PC-9 (cell line): ENCODE measurements at regions not wholly inside any gene's neighbourhood (a gene's known extent, or its start where the extent isn't known, plus 50 kb on each side); places are given as distances from the start of the nearest gene placed in this dataset.

Source experiments
- BruUV-seq: library from RNA; stranded (reverse); fragments of 400-500 nt; replicated peaks from 2 replicates; lab custom pipeline; 2021; lab: Mats Ljungman, UMichigan
- CTCF ChIA-PET: fragments of 300-600 bp; sonication (Branson Sonifier 250); formaldehyde crosslinking; loops from one replicate; lab custom pipeline; 2022; ENCODE audit warnings: antibody characterized with exemption; lab: Charles Lee
- POLR2A ChIA-PET: fragments of 300-600 bp; sonication (Branson Sonifier 250); formaldehyde crosslinking; loops from one replicate; lab custom pipeline; 2022; ENCODE audit warnings: antibody characterized with exemption; ENCODE audit not compliant: unreplicated experiment; lab: Charles Lee
- DNase-seq, 2 experiments: peaks; one replicate each; pipeline versions ENCODE4 v3.0.0 to v3.0.0-alpha.2; 2015 to 2022; ENCODE audit warnings: mixed read lengths in 1 of 2
- H2AFZ ChIP-seq: fragments of 200-600 bp; sonication (generic); 2 replicates; pipeline ENCODE4 v1.8.1; 2017; ENCODE audit warnings: antibody characterized with exemption
- H3F3A ChIP-seq: fragments of 200-600 bp; sonication (generic); 2 replicates; pipeline ENCODE4 v1.8.1; 2017; ENCODE audit warnings: antibody characterized with exemption, mild to moderate bottlenecking, low read depth; ENCODE audit not compliant: insufficient read depth
- H3K27ac ChIP-seq: fragments of 200-600 bp; sonication (generic); 2 replicates; pipeline ENCODE4 v1.6.1; 2016; ENCODE audit warnings: mixed run types
- H3K27me3 ChIP-seq: fragments of 200-600 bp; sonication (generic); 2 replicates; pipeline ENCODE4 v1.6.1; 2016; ENCODE audit warnings: low read depth, mixed run types; ENCODE audit not compliant: insufficient read depth
- H3K36me3 ChIP-seq: fragments of 200-600 bp; sonication (generic); 2 replicates; pipeline ENCODE4 v1.6.1; 2016; ENCODE audit warnings: low read depth, mixed run types
- H3K4me1 ChIP-seq: fragments of 200-600 bp; sonication (generic); replicated peaks from 2 replicates; pipeline ENCODE4 v1.6.1; 2016; ENCODE audit warnings: mixed run types; ENCODE audit not compliant: insufficient read depth
- H3K4me2 ChIP-seq: fragments of 200-600 bp; sonication (generic); 2 replicates; pipeline ENCODE4 v1.6.1; 2017; ENCODE audit warnings: mixed run types
- H3K4me3 ChIP-seq: fragments of 200-600 bp; sonication (generic); 2 replicates; pipeline ENCODE4 v1.6.1; 2016; ENCODE audit warnings: mixed run types
- H3K79me2 ChIP-seq: fragments of 200-600 bp; sonication (generic); 2 replicates; pipeline ENCODE4 v1.6.1; 2017; ENCODE audit warnings: low read depth, mixed run types
- H3K9me2 ChIP-seq: fragments of 200-600 bp; sonication (generic); 2 replicates; pipeline ENCODE4 v1.8.1; 2017; ENCODE audit warnings: mild to moderate bottlenecking; ENCODE audit not compliant: insufficient read depth
- H3K9me3 ChIP-seq: fragments of 200-600 bp; sonication (generic); 2 replicates; pipeline ENCODE4 v1.8.1; 2016; ENCODE audit warnings: low read depth; ENCODE audit not compliant: insufficient read depth
- H4K20me1 ChIP-seq: fragments of 200-600 bp; sonication (generic); 2 replicates; pipeline ENCODE4 v1.8.1; 2017; ENCODE audit not compliant: insufficient read depth
- CTCF ChIP-seq: fragments of 200-600 bp; sonication (generic); conservative IDR thresholded peaks from 2 replicates; pipeline ENCODE4 v1.6.1; 2017; ENCODE audit warnings: mixed run types, antibody characterized with exemption, mild to moderate bottlenecking, moderate library complexity
- EZH2 ChIP-seq: fragments of 200-600 bp; sonication (generic); IDR thresholded peaks from 2 replicates; pipeline ENCODE4 v1.8.0; 2017; ENCODE audit warnings: antibody characterized with exemption, low read depth
- intact Hi-C: fragments of 100-400 bp; cut with micrococcal nuclease; formaldehyde crosslinking; loops from one replicate; pipeline ENCODE4 v1.10.0; 2022; ENCODE audit not compliant: unreplicated experiment

GRCh38 chr13:106243011-106243565 is 292.4 kb downstream of the EFNB2 start:
- no peak for DNase-seq
- Histone ChIP-seq H3K9me3 (no peaks in the 10 kb centered on the region; the same call in 1 of the 2 replicates), H3K79me2 (no peaks in the 10 kb centered on the region), H3K4me3 (no peak overlapping the region), H3K9me2 (peaks cover 4% of the 10 kb centered on the region; the same call in 1 of the 2 replicates), H4K20me1 (no peaks in the 10 kb centered on the region), H3K27me3 (no peaks in the 10 kb centered on the region), H3K27ac (no peak overlapping the region), H3K36me3 (no peaks in the 10 kb centered on the region), H3F3A (no peaks in the 10 kb centered on the region), H2AFZ (no peak overlapping the region), H3K4me1 (no peaks in the 10 kb centered on the region), H3K4me2 (no peak overlapping the region)
- intact Hi-C loops, result no loop called here
- ChIA-PET POLR2A (no interaction called here), CTCF (no interaction called here)
- no peak for TF ChIP-seq CTCF
- TF ChIP-seq EZH2, result no peak
- BruUV-seq, result no TSS peak

GRCh38 chr13:106241974-106242953 is 293.2 kb downstream of the EFNB2 start:
- Histone ChIP-seq H3K9me2 (peaks cover 4% of the 10 kb centered on the region; the same call in 1 of the 2 replicates), H3F3A (no peaks in the 10 kb centered on the region), H3K4me2 (no peak overlapping the region), H3K9me3 (no peaks in the 10 kb centered on the region; the same call in 1 of the 2 replicates), H3K27me3 (no peaks in the 10 kb centered on the region), H3K4me3 (no peak overlapping the region), H3K79me2 (no peaks in the 10 kb centered on the region), H2AFZ (no peak overlapping the region), H3K4me1 (no peaks in the 10 kb centered on the region), H3K36me3 (no peaks in the 10 kb centered on the region), H3K27ac (no peak overlapping the region), H4K20me1 (no peaks in the 10 kb centered on the region)
- BruUV-seq, result no TSS peak
- TF ChIP-seq EZH2, result no peak
- no peak for TF ChIP-seq CTCF
- CTCF ChIA-PET, result no interaction called here
- no peak for DNase-seq
- POLR2A ChIA-PET, result no interaction called here
- intact Hi-C loops, result no loop called here

DNA sequence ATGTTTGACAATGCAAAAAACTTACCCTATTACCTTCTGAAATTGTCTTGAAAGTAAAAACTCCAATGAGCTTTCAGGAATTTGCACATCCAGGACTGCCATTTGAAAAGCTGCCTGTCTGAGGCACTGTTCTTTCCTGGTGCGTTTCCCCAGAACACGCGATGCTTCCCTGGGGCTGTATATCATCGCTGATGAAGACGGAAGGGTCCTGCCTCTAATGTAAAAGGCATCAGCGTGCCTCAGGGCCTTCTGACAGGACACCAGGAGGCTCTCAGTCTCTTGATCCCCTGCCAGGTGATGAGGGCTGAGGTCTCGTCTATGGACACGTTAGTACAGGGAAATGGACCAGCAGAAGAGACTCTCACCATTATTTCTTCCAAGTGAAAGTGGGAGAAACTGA is 296.8 kb downstream of the EFNB2 start:
- Histone ChIP-seq H3K27me3 (no peaks in the 10 kb centered on the region), H3K4me2 (no peak overlapping the region), H3K27ac (no peak overlapping the region), H3K4me3 (no peak overlapping the region), H3K9me3 (no peaks in the 10 kb centered on the region; the same call in 1 of the 2 replicates), H3K9me2 (peaks cover 4% of the 10 kb centered on the region; the same call in 1 of the 2 replicates), H2AFZ (0 out of 2 replicates have a peak overlapping the region, but pooled peaks have one; percentile 3), H3K36me3 (no peaks in the 10 kb centered on the region), H3K4me1 (no peaks in the 10 kb centered on the region), H3F3A (no peaks in the 10 kb centered on the region), H3K79me2 (no peaks in the 10 kb centered on the region), H4K20me1 (no peaks in the 10 kb centered on the region)
- ChIA-PET CTCF (no interaction called here), POLR2A (no interaction called here)
- TF ChIP-seq CTCF, result no peak
- no peak for TF ChIP-seq EZH2
- BruUV-seq, result no TSS peak
- intact Hi-C loops, result no loop called here
- DNase-seq, result no peak
